IMR-90 (cell line): ENCODE measurements at regions not wholly inside any gene's neighbourhood (a gene's known extent, or its start where the extent isn't known, plus 50 kb on each side); places are given as distances from the start of the nearest gene placed in this dataset.

Source experiments
- CHD1 ChIP-seq: IDR thresholded peaks from 2 replicates; pipeline ENCODE4 v1.6.1; 2012; ENCODE audit warnings: low read depth, low read length, improper control_type of control experiment
- RFX5 ChIP-seq: IDR thresholded peaks from 2 replicates; pipeline ENCODE4 v1.8.0; 2012; ENCODE audit warnings: low read depth, mild to moderate bottlenecking, low read length, moderate library complexity
- TF ChIP-seq, protein P1 (sequence below): conservative IDR thresholded peaks from 2 replicates; pipeline ENCODE4 v1.5.1; 2012; ENCODE audit warnings: mild to moderate bottlenecking, low read depth, low read length, improper control_type of control experiment
- TF ChIP-seq, protein P2 (sequence below): fragments of 150-350 bp; IDR thresholded peaks from 2 replicates; pipeline ENCODE4 v1.6.1; 2016; ENCODE audit warnings: low read depth, mild to moderate bottlenecking, low read length, moderate library complexity, borderline replicate concordance

DNA sequence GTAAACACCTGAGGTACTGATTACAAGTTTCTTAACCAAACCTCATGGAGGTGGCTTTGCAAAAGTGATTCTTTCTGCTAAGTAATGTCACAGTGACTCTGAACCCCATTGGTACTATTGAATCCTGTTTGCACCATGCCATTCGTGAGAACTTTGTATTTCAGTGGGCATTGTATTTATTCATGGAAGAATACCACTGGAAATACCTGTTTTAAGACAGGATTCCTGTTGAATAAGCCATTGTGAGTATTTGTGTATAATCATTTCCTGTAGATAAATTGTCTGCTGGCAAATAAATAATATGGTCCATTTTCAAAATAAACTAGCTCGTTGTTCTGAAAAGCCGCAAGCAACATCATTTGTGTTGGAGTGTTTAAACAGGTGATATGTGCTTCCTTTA lies 136.4 kb upstream of the GUCY1A1 start:
- TF ChIP-seq, protein P1, sequence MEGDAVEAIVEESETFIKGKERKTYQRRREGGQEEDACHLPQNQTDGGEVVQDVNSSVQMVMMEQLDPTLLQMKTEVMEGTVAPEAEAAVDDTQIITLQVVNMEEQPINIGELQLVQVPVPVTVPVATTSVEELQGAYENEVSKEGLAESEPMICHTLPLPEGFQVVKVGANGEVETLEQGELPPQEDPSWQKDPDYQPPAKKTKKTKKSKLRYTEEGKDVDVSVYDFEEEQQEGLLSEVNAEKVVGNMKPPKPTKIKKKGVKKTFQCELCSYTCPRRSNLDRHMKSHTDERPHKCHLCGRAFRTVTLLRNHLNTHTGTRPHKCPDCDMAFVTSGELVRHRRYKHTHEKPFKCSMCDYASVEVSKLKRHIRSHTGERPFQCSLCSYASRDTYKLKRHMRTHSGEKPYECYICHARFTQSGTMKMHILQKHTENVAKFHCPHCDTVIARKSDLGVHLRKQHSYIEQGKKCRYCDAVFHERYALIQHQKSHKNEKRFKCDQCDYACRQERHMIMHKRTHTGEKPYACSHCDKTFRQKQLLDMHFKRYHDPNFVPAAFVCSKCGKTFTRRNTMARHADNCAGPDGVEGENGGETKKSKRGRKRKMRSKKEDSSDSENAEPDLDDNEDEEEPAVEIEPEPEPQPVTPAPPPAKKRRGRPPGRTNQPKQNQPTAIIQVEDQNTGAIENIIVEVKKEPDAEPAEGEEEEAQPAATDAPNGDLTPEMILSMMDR = no peak
- TF ChIP-seq CHD1 (no peak), RFX5 (no peak)
- TF ChIP-seq, protein P2, sequence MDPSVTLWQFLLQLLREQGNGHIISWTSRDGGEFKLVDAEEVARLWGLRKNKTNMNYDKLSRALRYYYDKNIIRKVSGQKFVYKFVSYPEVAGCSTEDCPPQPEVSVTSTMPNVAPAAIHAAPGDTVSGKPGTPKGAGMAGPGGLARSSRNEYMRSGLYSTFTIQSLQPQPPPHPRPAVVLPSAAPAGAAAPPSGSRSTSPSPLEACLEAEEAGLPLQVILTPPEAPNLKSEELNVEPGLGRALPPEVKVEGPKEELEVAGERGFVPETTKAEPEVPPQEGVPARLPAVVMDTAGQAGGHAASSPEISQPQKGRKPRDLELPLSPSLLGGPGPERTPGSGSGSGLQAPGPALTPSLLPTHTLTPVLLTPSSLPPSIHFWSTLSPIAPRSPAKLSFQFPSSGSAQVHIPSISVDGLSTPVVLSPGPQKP = no peak
